ENCODE measurements at regions not wholly inside any gene's neighbourhood (a gene's known extent, or its start where the extent isn't known, plus 50 kb on each side); places are given as distances from the start of the nearest gene placed in this dataset.

DNA sequence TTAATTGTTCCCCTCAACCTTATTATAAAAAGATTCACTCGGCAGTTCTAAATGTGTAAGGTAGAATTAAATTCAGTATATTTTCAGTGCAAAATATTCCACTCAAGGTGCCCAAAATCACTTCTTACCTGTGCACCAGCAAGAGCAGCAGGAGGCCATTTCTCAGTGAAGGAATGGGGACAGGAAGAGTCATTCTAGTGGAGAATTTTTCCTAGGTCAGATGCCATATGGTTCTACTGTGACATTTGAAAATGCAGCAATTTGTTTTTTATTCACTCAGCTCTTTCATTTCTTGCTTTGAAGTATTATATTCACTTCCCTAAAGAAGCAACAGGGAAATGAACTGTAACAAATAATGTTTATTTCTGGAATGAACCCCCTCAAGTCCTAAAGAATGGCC lies 264.0 kb upstream of the SYT1 start:
- DNase-seq = no peak

DNA sequence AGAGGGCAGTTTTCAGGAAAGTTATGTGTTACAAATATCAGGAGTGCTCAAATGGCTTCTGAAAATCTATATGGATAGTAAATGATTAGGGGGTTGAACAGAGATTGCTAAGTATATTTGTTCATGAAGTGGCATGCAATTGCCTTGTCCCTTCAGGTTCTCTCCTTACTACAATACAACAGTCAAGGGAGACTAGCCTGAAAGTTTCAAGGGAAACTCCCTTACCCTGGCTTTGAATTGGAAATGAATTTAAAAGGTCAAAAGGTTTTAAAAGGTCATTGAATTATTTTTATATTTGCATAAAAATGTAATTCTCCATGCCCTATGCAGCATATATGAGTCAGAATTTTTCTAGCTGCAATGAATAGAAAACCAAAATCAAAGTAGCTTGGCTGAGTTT lies 253.1 kb upstream of the SYT1 start:
- DNase-seq = no peak

DNA sequence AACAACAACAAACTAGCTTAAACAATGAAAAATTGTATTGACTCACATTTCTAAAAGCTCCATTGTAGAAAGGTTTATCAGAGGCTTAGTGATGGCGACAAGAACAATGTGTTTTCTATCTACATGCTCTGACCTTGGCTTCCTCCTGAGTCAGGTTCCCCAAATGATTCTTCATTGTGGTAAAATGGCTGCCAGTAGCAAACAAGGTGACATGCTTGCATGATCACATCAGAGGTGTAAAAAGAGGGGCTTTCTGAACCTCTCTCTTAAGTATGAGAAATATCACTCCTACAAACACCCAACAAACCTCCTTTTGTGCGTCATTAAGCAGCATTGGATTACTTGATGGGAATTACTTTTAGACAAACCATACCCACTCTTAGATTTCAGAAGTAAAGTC lies 252.4 kb upstream of the SYT1 start:
- DNase-seq = no peak

DNA sequence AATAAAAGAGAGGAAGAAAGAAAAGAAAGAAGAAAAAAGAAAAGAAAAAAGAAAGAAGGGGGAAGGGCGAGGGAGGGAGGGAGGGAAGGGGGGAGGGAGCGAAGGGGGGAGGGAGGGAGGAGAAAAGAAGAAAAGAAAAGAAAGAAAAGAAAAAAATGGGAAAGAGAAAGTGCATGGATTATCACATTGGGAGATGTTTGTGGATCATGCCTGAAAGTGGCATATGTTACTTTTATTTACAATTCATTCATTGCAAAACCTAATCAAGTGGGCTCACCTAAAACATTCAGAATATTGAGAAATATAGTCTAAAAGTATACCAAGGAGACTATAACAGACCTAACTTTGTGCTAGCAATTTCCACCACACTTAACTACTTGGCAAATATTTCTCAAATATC lies 246.9 kb upstream of the SYT1 start:
- no peak for DNase-seq

DNA sequence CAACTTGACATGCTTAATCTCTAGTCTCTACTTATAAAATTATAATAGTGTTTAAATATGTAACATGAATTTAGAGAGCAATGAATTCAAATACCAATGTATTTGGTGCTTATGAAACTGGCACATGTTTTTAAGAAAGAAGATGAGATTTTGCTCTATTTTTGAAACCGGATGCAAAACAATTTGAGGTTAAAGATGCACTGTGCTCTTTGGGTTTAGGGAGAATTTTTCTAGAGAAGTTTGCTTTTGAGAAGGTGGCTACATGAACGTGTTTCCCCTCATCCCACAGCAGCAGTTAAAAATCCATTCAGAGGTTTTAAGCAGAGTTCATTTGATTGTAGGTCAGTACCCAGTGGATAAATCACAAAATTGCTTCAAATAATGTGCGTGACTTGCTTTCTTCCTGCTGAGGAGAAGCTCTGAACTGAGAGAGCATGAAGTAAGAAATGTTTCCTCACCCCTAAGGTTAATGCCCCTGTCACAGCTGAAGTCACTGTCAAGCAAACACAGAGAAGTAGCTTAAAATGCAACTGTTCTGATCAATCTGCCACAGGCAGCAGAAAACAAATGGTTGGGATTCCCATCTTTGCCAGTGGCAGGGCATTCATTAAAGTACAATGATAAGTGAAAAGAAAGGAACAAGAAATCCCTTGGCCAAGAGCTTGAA lies 241.9 kb upstream of the SYT1 start:
- DNase-seq = no peak

DNA sequence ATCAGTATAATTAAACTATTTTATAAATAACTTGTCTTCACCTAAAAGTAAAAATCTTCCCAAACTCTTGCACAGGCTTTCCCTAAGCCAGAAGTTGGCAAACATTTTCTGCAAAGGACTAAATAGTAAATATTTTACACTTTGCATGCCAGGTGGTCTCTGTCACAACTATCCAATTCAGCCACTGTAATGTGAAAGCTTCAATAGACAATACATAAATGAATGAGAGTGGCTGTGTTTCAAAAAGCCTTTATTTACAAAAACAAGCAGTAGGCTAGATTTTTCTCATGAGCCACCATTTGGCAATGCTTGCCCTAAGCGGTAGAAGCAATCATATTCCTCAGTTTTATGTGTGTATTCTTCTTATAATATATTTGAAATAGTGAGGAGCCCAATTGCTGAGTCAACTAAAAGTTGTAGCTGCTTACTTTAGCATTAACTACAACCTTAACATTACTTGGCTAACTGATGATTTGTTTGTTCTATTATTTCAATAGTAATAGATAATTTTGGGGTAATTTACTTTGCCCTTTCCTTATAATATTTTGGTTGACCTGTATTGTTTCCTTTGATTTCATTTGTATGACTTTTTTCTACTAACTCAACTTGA lies 236.0 kb upstream of the SYT1 start:
- DNase-seq = no peak

DNA sequence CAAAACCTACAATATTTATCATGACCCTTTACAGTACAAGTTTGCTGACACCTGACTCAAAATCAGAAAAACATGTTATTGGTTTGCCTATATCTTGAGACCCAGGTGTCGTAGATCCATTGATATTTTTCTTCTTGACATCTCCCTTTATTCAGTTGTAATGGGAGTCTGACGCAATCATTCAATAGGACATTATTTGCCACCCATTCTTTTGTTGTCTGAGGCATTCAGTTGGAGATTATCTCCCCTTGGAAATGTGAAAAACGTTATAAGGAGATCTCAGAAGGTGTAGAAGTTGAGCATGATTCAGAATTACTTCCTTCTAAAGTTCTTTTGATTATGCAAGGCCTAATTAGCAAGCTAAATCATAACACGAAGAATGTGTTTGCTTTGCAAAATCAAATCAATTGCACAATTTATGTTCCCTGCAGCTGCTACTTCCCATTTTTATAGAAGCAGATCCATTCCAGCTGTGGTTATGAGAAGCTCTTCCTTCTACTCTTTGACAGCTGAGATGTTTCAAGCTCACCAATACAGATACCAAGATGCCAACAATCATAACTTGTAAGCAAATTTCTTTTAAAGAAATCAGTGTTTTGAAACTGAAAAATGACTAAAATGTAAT lies 228.2 kb upstream of the SYT1 start:
- peak; percentile 4 for DNase-seq

DNA sequence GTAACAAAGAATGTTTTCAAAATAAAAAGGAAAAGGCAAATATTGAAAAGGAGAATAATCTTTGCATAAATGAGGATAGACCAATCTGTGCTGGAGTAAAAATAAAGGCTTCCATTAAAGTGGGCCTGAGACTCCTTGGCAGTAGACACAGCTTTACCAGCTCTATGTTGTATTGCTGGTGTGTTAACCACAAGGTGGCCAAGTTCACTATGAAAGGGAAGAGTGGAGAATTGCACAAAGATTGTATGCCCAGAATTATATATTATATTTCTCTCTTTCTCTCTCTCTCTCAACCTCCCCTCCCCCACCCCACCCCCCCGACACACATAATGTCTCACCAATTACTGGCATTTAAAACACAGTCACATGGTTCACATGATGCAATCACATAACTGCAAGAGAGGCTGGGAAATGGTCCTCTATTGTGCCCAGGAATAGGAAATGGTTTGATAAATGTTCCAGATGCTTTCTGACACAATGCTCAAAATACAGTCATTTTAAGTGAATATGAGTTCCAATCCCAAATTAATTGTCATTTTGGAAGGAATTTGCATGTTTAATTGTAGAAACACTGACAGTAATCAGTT lies 222.6 kb upstream of the SYT1 start:
- peak; percentile 11 for DNase-seq

DNA sequence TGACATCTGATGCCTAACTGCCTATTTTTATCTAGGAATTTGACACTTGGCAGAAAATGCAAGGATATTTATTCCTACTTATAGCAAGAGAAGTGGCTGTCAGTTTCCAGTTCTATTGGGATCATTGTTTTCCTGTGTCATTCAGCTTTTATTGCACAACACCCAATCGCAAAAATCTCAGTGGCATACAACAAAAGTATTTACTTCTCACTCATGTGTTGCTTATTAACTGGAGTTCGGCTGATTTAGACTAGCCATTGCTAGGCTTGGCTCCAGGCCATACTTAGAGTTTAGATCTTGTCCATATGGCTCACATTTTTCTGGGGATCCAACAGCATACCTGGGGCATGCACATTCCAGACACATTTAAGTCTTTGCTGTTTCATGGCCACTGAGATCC lies 218.6 kb upstream of the SYT1 start:
- peak; percentile 76 for DNase-seq

DNA sequence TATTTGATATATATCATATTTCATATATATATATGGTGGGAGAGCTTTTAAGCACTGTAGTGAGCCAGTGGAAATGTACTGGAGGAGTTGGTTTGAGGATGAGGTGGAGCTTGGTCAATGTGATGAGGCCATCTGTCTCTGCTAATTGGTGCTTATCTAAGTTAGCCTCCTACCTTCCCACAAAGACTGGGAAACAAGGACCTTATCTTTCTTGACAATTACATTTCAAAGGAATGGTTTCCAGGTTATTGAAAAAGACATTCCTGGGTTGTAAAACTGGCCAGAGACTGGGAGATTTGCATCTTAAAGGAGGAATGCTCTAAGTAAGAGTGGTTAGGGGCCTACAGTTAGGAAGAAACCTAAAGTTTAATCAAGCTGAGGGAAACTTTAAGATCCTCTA lies 212.8 kb upstream of the SYT1 start:
- no peak for DNase-seq

DNA sequence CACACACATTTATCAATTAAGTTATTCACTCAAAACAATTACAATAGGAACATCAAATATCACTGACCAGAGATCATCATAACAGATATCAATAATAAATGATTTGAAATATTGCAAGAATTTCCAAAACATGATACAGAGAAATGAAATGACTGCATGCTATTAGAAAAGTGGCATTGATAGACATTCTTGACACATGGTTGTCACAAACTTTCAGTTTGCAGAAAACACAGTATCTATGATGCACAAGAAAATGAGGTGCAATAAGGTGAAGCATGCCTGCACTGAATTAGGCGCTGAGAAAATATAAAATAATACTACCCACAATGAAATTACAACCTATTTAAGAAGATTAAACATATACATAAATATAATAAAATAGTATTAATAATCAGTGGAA lies 198.0 kb upstream of the SYT1 start:
- DNase-seq = no peak

DNA sequence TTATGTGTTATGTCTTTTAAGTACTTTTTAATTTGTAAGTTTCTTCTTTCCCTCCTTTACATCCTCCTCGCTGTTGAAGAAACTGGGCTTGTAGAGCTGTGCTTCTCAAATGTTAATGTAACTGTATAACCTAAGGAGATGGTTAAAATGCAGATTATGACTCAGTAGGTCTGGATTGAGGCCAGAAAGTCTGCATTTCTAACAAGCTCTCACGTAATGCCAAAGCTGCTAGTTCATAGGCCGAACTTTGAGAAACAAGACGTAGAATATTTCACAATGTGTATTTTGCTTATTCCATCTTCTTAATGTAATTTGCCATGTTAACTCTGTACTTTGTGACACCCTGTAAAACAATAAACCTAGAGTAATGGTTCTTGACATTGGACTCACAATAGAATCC lies 193.3 kb upstream of the SYT1 start:
- DNase-seq = peak; percentile 77

DNA sequence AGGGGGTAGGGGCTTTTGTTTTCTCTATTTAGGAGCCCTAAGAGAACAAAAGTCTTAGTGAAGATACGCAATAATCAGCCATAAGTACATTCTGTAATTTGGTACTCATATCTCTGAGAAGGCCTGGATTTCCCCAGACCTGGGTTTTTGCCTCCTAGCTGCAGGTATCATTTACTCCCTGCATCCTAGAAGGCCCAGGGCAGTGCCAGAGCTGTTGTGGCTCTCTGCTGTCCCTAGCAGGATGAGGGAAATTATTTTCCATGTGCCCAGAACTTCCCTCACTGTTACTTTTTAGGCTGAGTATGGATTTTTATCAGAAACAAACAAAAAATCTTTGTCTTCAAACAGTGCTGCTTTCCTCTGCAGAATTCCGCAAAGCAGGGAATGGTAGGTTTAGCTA lies 192.5 kb upstream of the SYT1 start:
- no peak for DNase-seq

DNA sequence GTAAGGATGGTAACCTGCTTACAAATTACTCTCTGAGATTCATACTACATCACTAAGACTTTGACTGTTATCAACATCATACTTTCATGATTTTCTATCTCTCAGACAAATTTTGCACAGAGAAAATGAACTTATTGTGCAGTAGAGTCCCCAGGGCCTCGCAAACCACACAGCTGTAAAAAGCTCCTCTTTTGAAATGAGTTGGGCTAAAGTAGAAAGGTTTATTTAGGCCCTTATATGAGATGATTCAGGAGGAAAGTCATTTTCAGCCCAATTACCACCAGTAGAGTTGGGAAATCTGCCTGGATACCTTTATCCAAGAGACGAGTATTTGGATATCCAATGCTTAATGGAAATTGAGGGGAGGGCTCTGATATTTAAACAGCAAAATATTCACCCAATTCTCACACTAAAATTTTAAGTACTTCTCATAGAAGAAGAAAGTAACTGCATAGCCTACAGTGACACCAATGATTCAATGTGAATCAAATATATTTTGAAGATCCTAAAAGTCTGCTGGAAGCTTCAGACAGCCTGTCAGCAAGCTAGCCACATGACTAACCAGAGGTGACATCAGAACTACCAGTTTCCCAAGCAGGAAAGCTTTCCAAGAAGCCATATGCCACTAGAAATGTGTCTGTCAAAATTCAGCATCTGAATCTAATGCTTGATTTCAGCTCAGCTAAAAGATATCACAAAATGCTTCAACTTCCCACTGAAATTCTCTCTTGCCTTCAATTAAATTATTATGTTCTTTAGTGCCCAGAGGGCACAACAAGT lies 190.1 kb upstream of the SYT1 start:
- peak; percentile 24 for DNase-seq

DNA sequence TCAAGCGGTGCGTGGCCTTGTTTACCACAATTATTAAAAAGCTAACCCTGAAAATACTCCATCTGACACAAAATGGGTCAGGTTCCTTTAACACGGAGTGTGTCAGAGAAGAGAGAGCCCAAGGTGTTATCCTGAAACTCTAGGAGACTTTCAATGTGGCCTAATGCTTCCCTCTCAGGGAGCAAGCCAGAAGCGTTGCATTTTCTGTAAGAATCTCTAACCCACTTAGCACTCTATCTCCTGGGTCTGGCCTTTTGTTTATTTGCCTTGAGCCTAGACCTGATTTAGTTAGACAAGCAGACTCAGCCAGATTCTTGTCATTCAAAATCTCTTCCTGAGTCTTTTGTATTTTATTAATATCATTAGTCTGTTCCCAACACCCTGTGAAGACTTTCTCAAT lies 184.0 kb upstream of the SYT1 start:
- DNase-seq = no peak

DNA sequence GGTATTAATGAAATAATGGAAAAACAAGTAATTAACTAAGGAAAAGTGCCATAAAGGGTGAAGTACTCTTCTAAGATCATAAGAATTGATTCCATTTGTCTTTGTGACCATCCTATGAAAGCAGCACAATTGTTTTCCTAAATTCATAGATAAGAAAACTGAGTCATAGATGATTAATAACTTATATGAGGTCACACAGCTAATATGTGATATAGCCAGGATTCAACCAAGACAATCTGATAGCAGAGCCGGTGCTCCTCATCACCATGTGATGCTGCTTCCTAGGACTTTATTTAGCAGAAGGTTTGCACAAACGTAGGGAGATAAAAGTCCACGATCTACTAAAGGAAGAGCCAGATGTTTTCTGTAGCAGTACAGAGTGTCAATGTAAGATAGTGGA lies 181.5 kb upstream of the SYT1 start:
- no peak for DNase-seq

DNA sequence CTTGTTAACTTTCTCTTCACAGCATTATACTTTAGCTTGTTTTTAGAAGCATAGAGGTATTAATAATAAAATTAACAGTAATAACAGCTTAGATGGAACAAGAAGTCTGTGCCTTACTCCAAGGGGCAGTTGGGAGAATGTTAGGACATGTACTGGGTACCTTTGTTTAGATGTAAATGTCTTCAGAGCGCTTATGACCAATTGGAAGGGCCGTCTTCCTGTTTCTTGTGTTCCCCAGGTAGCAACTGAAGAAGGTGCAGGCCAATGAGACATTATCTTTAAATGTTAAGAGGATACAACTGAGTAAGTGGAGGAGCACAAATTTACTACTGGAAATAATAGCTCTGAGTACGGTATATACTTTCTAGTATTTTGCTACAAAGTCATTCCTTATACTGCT lies 180.9 kb upstream of the SYT1 start:
- no peak for DNase-seq

DNA sequence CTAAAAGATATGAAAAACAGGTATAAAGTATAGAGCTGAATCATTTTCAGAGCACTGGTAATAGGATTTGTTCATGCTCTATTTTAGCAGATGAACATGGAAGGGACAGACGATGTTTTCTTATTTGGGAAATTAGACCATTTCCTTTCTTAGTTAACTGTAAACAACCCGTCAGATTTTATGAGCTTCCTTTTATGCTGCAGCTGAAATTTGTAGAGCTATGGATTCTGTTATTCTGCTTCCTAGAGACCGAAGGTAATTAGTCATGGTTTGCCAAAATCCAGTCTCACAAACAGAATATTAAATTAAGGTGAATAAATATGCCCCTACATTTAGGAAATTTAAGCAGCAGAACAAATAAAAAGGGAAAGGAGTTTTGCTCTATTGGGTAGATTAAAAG lies 180.2 kb upstream of the SYT1 start:
- DNase-seq = no peak

DNA sequence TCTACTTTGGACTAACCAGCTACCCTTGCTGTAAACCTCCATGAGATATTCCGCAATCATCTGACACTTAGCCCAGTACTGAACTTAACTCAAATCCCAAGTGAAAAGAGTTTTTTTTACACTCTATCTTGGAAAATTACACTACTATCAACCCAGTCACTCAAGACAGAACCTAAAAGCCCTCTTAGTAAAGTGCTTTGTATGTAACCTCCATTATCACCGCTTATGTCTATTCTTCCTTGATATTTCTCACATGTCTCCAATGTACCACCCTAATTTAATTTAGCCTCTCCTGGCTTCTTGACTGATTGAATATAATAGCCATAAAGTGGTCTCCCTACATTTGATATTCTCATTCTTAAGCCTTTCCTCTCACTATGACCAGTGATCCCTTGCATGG lies 168.8 kb upstream of the SYT1 start:
- DNase-seq = no peak

DNA sequence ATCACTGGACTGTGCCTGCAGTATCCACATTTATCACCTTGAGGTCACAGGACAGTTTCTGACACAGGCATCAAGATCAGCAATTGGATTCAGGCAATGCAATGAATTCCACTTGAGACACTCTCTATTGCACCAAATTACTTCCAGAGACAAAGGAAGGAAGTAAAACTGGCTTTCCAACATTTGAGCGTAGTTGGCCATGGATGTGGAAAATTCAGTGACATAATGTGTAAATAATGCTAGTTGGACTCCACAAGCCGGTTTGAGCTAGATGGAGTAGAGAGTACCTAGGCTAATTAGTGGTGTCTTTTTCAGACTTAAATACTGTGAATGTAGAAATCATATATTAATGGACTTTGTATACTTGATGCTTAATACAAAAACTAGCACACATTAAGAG lies 168.3 kb upstream of the SYT1 start:
- no peak for DNase-seq

DNA sequence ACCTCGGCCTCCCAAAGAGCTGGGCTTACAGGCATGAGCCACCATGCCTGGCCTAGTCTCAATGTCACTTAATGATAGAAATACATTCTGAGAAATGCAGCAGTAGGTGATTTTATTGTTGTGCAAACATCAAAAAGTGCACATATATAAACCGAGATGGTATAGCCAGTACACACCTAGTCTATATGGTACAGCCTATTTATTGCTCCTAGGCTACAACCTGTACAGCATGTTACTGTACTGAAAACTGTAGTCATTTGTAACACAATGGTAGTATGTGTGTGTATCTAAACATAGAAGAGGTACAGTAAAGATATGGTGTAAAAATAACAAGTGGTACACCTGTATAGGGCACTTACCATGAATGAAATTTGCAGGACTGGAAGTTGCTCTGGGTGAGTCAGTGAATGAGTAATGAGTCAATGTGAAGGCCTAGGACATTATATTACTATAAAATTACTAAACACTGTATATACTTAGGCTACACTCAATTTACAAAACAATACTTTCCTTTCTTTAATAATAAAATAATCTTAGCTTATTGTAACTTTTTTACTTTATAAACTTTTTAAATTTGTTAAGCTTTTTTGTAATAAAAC lies 166.7 kb upstream of the SYT1 start:
- no peak for DNase-seq

DNA sequence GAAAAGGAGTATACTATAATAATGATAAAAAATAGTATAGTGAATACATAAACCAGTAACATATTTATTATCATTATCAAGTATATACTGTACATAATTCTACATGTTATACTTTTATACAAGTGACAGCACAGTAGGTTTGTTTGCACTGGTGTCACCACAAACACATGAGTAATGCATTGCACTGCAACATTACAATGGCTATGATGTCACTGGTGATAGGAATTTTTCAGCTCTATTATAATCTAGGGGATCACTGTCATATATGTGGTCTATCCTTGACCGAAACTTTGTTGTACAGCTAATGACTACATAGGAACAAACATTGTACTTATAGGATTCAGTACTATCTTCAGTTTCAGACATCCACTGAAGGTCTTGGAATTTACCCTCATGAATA lies 165.8 kb upstream of the SYT1 start:
- peak; percentile 20 for DNase-seq

DNA sequence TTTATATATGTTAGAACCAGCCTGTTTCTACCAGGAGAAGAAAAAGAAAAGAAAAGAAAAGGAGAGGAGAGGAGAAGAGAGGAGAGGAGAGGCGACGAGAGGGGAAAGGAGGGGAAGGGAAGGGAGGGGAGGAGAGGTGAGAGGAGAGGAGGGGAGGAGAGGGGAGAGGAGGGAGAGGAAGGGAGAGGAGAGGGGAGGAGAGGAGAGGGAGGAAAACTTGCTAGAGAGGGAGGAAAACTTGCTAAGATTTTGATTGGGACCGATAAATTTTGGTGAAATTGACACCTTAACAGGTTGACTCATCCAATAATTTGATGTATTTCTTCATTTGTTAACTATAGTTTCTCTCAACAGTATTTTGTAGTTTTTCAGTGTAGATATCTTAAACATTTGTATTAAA lies 164.0 kb upstream of the SYT1 start:
- DNase-seq = no peak

Data from fibroblast of skin of abdomen (primary cell).